ENCODE measurements at regions not wholly inside any gene's neighbourhood (a gene's known extent, or its start where the extent isn't known, plus 50 kb on each side); places are given as distances from the start of the nearest gene placed in this dataset.

DNA sequence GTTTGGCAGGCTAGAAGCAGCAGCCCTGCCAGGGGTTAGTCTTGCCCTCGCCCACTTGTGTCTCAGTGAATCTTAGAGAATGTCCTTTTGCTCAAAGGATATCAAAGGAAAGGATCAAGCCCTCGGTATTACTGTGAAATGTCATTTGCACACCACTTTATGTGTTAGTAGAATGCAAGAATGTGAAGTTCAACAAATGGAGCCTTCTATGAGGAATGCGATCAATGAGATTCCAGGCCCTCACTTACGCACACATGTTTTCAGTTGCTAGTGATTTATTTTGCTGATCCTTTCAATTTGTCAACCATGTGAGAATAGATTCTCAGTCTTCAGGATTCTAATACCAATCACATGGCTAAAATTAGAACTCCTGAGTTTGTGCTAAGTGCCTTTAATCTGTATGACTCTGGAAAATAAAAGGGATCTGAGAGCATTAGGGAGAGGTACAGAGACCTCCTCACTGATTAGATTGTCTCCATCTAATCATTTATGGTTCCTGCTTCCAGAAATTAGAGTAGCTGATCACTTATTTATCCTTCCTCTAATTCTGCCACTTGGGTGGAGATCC, 123.0 kb upstream of the SP4 start:
- no peaks in the 10 kb centered on the region for H3K4me1 ChIP-seq (ENCODE audit: insufficient read depth, low read length, poor library complexity, severe bottlenecking)
- POLR2A ChIA-PET: no interaction called here
- CTCF ChIA-PET (ENCODE audit: unreplicated experiment): no interaction called here

DNA sequence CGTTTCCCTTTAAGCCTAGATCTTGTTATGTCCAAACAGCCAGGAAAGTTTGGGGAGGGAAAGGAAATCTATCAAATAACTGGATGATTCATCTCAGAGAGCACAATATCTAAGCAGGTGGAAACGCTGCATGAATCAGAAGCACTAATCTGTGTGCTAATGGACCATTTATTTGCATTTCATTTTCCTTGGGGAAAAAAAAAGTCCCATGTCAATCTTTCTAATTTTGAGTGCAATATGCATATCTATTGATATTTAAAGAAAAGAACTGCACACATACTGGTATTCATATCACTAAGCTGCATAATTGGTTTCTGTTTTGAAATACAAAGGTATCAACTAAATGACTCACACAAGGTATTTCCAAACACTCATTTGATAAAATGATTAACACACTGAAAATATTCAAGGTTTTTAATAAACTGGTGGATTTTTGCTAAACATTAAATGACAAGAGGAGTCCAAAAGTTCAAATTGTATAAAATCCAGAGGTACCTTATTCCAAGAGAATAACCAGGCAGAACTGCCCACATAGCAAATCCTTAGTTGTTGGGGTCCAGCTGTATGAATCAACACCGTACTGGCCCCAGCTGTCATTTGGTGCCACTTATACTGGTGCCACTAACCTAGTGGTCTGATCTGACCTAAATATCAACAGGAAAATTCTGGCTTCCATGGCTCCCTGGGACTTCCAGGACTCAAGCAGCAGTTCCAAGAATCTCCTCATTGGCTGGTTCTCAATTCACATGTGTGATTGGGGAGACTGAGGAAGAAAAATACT, 122.2 kb upstream of the SP4 start:
- CTCF ChIA-PET (ENCODE audit: unreplicated experiment): no interaction called here
- BruUV-seq (replicated peaks): no TSS peak
- TF ChIP-seq EZH2phosphoT487 (IDR thresholded peaks at IDR 0.05; ENCODE audit: borderline replicate concordance, low read depth, low read length): no peak
- TF ChIP-seq, protein P1, sequence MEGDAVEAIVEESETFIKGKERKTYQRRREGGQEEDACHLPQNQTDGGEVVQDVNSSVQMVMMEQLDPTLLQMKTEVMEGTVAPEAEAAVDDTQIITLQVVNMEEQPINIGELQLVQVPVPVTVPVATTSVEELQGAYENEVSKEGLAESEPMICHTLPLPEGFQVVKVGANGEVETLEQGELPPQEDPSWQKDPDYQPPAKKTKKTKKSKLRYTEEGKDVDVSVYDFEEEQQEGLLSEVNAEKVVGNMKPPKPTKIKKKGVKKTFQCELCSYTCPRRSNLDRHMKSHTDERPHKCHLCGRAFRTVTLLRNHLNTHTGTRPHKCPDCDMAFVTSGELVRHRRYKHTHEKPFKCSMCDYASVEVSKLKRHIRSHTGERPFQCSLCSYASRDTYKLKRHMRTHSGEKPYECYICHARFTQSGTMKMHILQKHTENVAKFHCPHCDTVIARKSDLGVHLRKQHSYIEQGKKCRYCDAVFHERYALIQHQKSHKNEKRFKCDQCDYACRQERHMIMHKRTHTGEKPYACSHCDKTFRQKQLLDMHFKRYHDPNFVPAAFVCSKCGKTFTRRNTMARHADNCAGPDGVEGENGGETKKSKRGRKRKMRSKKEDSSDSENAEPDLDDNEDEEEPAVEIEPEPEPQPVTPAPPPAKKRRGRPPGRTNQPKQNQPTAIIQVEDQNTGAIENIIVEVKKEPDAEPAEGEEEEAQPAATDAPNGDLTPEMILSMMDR (conservative IDR thresholded peaks at IDR 0.05; ENCODE audit: low read length): no peak
- H2AFZ ChIP-seq (ENCODE audit: low read length): no peak overlapping the region
- no peaks in the 10 kb centered on the region for H3K9me2 ChIP-seq (ENCODE audit: insufficient read depth, low read length)
- H3K4me1 ChIP-seq (ENCODE audit: insufficient read depth, low read length, poor library complexity, severe bottlenecking): no peaks in the 10 kb centered on the region
- H3K79me2 ChIP-seq (ENCODE audit: insufficient read depth, low read depth, low read length): no peaks in the 10 kb centered on the region
- no peaks in the 10 kb centered on the region for H4K20me1 ChIP-seq (ENCODE audit: insufficient read depth, low read length)
- no peaks in the 10 kb centered on the region for H3K9me3 ChIP-seq (ENCODE audit: low read length)
- no peaks in the 10 kb centered on the region for H3K36me3 ChIP-seq (ENCODE audit: insufficient read depth, low read length)
- H3K27ac ChIP-seq (ENCODE audit: low read depth, low read length, poor library complexity, severe bottlenecking): no peak overlapping the region
- no peak for DNase-seq (ENCODE audit: low spot score)
- intact Hi-C loops (cut with micrococcal nuclease; ENCODE audit: unreplicated experiment): no loop called here
- no peak overlapping the region for H3K4me3 ChIP-seq (ENCODE audit: low read depth, low read length, poor library complexity, severe bottlenecking)
- H3K4me2 ChIP-seq (ENCODE audit: low read length): no peak overlapping the region
- POLR2A ChIA-PET: interaction anchor here (0.5 kb wide), 1 partner anchor 64 kb away, joined by 3 read pairs; no protein-coding TSS in a partner anchor

More for the DNA sequence above, 123.0 kb upstream of the SP4 start:
- TF ChIP-seq EZH2phosphoT487 (IDR thresholded peaks at IDR 0.05; ENCODE audit: borderline replicate concordance, low read depth, low read length): no peak
- TF ChIP-seq, protein P1 (conservative IDR thresholded peaks at IDR 0.05; ENCODE audit: low read length): no peak
- intact Hi-C loops (cut with micrococcal nuclease; ENCODE audit: unreplicated experiment): no loop called here
- BruUV-seq (replicated peaks): no TSS peak
- Histone ChIP-seq H3K4me3 (ENCODE audit: low read depth, low read length, poor library complexity, severe bottlenecking) (no peak overlapping the region), H3K9me3 (ENCODE audit: low read length) (no peaks in the 10 kb centered on the region), H3K79me2 (ENCODE audit: insufficient read depth, low read depth, low read length) (no peaks in the 10 kb centered on the region), H4K20me1 (ENCODE audit: insufficient read depth, low read length) (no peaks in the 10 kb centered on the region), H3K9me2 (ENCODE audit: insufficient read depth, low read length) (no peaks in the 10 kb centered on the region), H2AFZ (ENCODE audit: low read length) (no peak overlapping the region), H3K36me3 (ENCODE audit: insufficient read depth, low read length) (no peaks in the 10 kb centered on the region), H3K27ac (ENCODE audit: low read depth, low read length, poor library complexity, severe bottlenecking) (no peak overlapping the region), H3K4me2 (ENCODE audit: low read length) (no peak overlapping the region)
- no peak for DNase-seq (ENCODE audit: low spot score)

DNA sequence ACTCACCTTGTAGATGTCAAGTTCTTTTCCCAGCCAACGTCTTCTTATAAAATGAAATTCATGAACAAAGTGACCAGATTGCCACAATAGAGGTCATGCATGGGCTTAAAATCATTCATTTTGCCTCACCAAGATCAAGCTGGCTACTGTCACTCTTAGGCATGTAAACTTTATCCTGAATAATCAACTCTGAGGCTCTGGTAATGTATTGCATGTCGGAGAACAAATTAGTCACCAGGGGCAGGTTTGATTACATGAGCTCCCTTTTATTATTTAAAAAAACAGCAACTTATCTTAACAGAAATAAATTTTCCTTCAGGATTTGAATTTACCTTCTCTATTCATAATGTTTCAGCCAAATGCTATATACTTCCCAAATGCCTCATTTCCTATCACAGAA, 112.9 kb upstream of the SP4 start:
- Histone ChIP-seq H3K36me3 (ENCODE audit: insufficient read depth, low read length) (no peaks in the 10 kb centered on the region), H2AFZ (ENCODE audit: low read length) (no peak overlapping the region), H3K4me2 (ENCODE audit: low read length) (no peak overlapping the region), H3K4me1 (ENCODE audit: insufficient read depth, low read length, poor library complexity, severe bottlenecking) (no peaks in the 10 kb centered on the region), H4K20me1 (ENCODE audit: insufficient read depth, low read length) (no peaks in the 10 kb centered on the region), H3K27ac (ENCODE audit: low read depth, low read length, poor library complexity, severe bottlenecking) (no peak overlapping the region), H3K4me3 (ENCODE audit: low read depth, low read length, poor library complexity, severe bottlenecking) (no peak overlapping the region), H3K79me2 (ENCODE audit: insufficient read depth, low read depth, low read length) (no peaks in the 10 kb centered on the region), H3K9me3 (ENCODE audit: low read length) (no peaks in the 10 kb centered on the region), H3K9me2 (ENCODE audit: insufficient read depth, low read length) (no peaks in the 10 kb centered on the region)
- no TSS peak for BruUV-seq (replicated peaks)
- ChIA-PET POLR2A (no interaction called here), CTCF (ENCODE audit: unreplicated experiment) (no interaction called here)
- DNase-seq (ENCODE audit: low spot score): no peak
- intact Hi-C loops (cut with micrococcal nuclease; ENCODE audit: unreplicated experiment): no loop called here
- TF ChIP-seq, protein P1 (conservative IDR thresholded peaks at IDR 0.05; ENCODE audit: low read length): no peak
- no peak for TF ChIP-seq EZH2phosphoT487 (IDR thresholded peaks at IDR 0.05; ENCODE audit: borderline replicate concordance, low read depth, low read length)

All from OCI-LY7 (cell line).